ENCODE measurements at regions not wholly inside any gene's neighbourhood (a gene's known extent, or its start where the extent isn't known, plus 50 kb on each side); places are given as distances from the start of the nearest gene placed in this dataset.

GRCh38 chr11:44387825-44388224 lies 77.9 kb upstream of the ALX4 start:
- TF ChIP-seq GATA2 (IDR thresholded peaks at IDR 0.05; ENCODE audit: low read depth, low read length) (no peak), GATA3 (IDR thresholded peaks at IDR 0.05; ENCODE audit: low read depth, low read length) (no peak)

Data from SH-SY5Y (cell line).